Spleen (tissue), 7 donors: ENCODE measurements at regions not wholly inside any gene's neighbourhood (a gene's known extent, or its start where the extent isn't known, plus 50 kb on each side); places are given as distances from the start of the nearest gene placed in this dataset.

Experiments
- POLR2A ChIP-seq, 3 donors: fragments of 450-650 bp; IDR thresholded peaks; one replicate each; pipeline ENCODE4 v1.5.1; 2017; ENCODE audit warnings: antibody characterized with exemption in 3 of 3, mild to moderate bottlenecking in 1 of 3
- POLR2AphosphoS5 ChIP-seq, 3 donors: sonication (generic); formaldehyde crosslinking; IDR thresholded peaks; one replicate each; pipeline ENCODE4 v1.5.1; 2017; ENCODE audit warnings: antibody characterized with exemption in 3 of 3
- TF ChIP-seq, protein P1 (sequence below), 11 experiments: fragments of 200-600 bp in 7 of 11; fragments of 450-650 bp in 4 of 11; sonication (generic) in 4 of 11; IDR thresholded peaks in 8 of 11; conservative IDR thresholded peaks in 3 of 11; 1 replicate in 7 of 11; 2 replicates in 4 of 11; pipeline versions ENCODE4 v1.4.0 to v1.8.0; 2016 to 2021; ENCODE audit warnings: antibody characterized with exemption in 11 of 11, inconsistent platforms in 4 of 11, mild to moderate bottlenecking in 1 of 11
- donor health status: DM: no; HTN: no; CAD: no; lungs with moderate emphysema.
- donor health status: DM: no; HTN: no; CAD: no.
- donor health status: DM: no; HTN: no; CAD: no.

GRCh38 chr15:70202756-70203155 lies 105.0 kb upstream of the TLE3 start:
- TF ChIP-seq POLR2A (IDR thresholded peaks at IDR 0.05) (no peak), POLR2AphosphoS5 (IDR thresholded peaks at IDR 0.05) (no peak)
- TF ChIP-seq, protein P1, sequence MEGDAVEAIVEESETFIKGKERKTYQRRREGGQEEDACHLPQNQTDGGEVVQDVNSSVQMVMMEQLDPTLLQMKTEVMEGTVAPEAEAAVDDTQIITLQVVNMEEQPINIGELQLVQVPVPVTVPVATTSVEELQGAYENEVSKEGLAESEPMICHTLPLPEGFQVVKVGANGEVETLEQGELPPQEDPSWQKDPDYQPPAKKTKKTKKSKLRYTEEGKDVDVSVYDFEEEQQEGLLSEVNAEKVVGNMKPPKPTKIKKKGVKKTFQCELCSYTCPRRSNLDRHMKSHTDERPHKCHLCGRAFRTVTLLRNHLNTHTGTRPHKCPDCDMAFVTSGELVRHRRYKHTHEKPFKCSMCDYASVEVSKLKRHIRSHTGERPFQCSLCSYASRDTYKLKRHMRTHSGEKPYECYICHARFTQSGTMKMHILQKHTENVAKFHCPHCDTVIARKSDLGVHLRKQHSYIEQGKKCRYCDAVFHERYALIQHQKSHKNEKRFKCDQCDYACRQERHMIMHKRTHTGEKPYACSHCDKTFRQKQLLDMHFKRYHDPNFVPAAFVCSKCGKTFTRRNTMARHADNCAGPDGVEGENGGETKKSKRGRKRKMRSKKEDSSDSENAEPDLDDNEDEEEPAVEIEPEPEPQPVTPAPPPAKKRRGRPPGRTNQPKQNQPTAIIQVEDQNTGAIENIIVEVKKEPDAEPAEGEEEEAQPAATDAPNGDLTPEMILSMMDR (IDR thresholded peaks at IDR 0.05 in 8 of 11, conservative IDR thresholded peaks at IDR 0.05 in 3 of 11) = no peak
